ENCODE measurements at regions not wholly inside any gene's neighbourhood (a gene's known extent, or its start where the extent isn't known, plus 50 kb on each side); places are given as distances from the start of the nearest gene placed in this dataset.

DNA sequence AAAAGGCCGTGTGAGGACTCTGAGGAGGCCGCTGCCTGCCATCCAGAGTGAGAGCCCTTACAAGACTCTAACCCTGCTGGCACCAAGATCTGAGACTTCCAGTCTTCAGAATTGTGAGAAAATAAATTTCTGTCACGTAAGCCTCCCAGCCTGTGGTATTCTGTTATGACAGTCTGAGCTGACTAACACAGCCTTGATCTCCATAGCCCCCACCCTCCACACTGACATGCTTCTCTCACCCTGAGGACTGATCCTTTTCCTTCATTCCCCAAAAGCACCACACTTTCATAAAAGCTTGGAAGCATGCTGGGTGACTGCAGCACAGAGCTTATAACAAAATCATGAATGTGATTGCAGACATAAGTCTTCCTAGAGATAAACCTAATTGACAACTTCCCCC lies 1059.8 kb downstream of the UQCRFS1 start (continued):
- TF ChIP-seq MEF2A (IDR thresholded peaks at IDR 0.05; ENCODE audit: insufficient read depth, low read depth, low read length): no peak

- SMC1A ChIA-PET (ENCODE audit: uncharacterized antibody, unreplicated experiment): interaction anchor here (0.7 to 4.2 kb wide), 22 partner anchors 11 to 181 kb away, joined by 3 to 26 read pairs (median 4); no protein-coding TSS in a partner anchor
- Histone ChIP-seq H4K20me1 (ENCODE audit: control insufficient read depth, insufficient read depth) (no peaks in the 10 kb centered on the region), H3K9ac (ENCODE audit: control insufficient read depth, insufficient read depth, low read length) (no peak overlapping the region), H3K36me3 (ENCODE audit: control insufficient read depth in 2 of 2, insufficient read depth in 2 of 2, low read length in 1 of 2) (no peaks in the 10 kb centered on the region), H3K27ac (ENCODE audit: control insufficient read depth, insufficient read depth) (no peak overlapping the region), H2AFZ (ENCODE audit: control insufficient read depth, low read depth, low read length) (no peak overlapping the region), H3K9me3 (replicated peaks; ENCODE audit: control insufficient read depth, insufficient read depth, low read length) (no peaks in the 10 kb centered on the region), H3K27me3 (replicated peaks in 1 of 2; ENCODE audit: control insufficient read depth in 2 of 2, insufficient read depth in 2 of 2, low read length in 1 of 2) (no peaks in the 10 kb centered on the region), H3K79me2 (ENCODE audit: control insufficient read depth, insufficient read depth, low read length) (no peaks in the 10 kb centered on the region), H3K4me2 (ENCODE audit: control insufficient read depth, insufficient read depth) (no peak overlapping the region), H3K4me3 (no peak overlapping the region), H3K4me1 (ENCODE audit: control insufficient read depth, insufficient read depth, low read length) (no peaks in the 10 kb centered on the region)
- BruUV-seq (replicated peaks): no TSS peak
- in situ Hi-C loops (cut with MboI) (no loop called here), intact Hi-C loops (cut with micrococcal nuclease; ENCODE audit: unreplicated experiment) (no loop called here)
- RAD21 ChIA-PET (ENCODE audit: unreplicated experiment): interaction anchor here (0.9 to 3.2 kb wide), 12 partner anchors 11 to 182 kb away, joined by 3 to 14 read pairs (median 6); no protein-coding TSS in a partner anchor
- WGBS (ENCODE audit: insufficient coverage, insufficient replicate concordance, low lambda C conversion rate, missing lambda C conversion rate): 59% methylated on average over 5 of the region's 5 CpGs
- CTCF ChIA-PET: interaction anchor here (0.7 to 4.2 kb wide), 10 partner anchors 10 to 178 kb away, joined by 3 to 31 read pairs (median 4); no protein-coding TSS in a partner anchor
- FAIRE-seq (no peak), DNase-seq (ENCODE audit: low read depth, low spot score) (no peak), ATAC-seq (no peak)
- POLR2A ChIA-PET: interaction anchor here (1.7 to 2.2 kb wide), 2 partner anchors 11 to 139 kb away, joined by 4 to 5 read pairs; no protein-coding TSS in a partner anchor
- TF ChIP-seq ZBED1 (IDR thresholded peaks at IDR 0.05; ENCODE audit: borderline replicate concordance) (no peak), DPF2 (IDR thresholded peaks at IDR 0.05) (no peak), ATF7 (IDR thresholded peaks at IDR 0.05; ENCODE audit: low read depth) (no peak), CHD1 (IDR thresholded peaks at IDR 0.05; ENCODE audit: low read depth, low read length) (no peak), IKZF2 (IDR thresholded peaks at IDR 0.05) (no peak), BCLAF1 (IDR thresholded peaks at IDR 0.05) (no peak), CREB1 (IDR thresholded peaks at IDR 0.05; ENCODE audit: low read depth) (no peak), RBBP5 (conservative IDR thresholded peaks at IDR 0.05) (no peak), NR2F1 (conservative IDR thresholded peaks at IDR 0.05) (no peak), ZNF274 (IDR thresholded peaks at IDR 0.05; ENCODE audit: insufficient read depth, insufficient read length) (no peak), HDAC6 (IDR thresholded peaks at IDR 0.05; ENCODE audit: unreplicated experiment) (no peak), FOXM1 (IDR thresholded peaks at IDR 0.05; ENCODE audit: low read depth, low read length) (no peak)
- TF ChIP-seq, protein P1, sequence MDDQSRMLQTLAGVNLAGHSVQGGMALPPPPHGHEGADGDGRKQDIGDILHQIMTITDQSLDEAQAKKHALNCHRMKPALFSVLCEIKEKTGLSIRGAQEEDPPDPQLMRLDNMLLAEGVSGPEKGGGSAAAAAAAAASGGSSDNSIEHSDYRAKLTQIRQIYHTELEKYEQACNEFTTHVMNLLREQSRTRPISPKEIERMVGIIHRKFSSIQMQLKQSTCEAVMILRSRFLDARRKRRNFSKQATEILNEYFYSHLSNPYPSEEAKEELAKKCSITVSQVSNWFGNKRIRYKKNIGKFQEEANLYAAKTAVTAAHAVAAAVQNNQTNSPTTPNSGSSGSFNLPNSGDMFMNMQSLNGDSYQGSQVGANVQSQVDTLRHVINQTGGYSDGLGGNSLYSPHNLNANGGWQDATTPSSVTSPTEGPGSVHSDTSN (IDR thresholded peaks at IDR 0.05; ENCODE audit: insufficient replicate concordance, low read depth, low read length): no peak
- TF ChIP-seq, protein P2, sequence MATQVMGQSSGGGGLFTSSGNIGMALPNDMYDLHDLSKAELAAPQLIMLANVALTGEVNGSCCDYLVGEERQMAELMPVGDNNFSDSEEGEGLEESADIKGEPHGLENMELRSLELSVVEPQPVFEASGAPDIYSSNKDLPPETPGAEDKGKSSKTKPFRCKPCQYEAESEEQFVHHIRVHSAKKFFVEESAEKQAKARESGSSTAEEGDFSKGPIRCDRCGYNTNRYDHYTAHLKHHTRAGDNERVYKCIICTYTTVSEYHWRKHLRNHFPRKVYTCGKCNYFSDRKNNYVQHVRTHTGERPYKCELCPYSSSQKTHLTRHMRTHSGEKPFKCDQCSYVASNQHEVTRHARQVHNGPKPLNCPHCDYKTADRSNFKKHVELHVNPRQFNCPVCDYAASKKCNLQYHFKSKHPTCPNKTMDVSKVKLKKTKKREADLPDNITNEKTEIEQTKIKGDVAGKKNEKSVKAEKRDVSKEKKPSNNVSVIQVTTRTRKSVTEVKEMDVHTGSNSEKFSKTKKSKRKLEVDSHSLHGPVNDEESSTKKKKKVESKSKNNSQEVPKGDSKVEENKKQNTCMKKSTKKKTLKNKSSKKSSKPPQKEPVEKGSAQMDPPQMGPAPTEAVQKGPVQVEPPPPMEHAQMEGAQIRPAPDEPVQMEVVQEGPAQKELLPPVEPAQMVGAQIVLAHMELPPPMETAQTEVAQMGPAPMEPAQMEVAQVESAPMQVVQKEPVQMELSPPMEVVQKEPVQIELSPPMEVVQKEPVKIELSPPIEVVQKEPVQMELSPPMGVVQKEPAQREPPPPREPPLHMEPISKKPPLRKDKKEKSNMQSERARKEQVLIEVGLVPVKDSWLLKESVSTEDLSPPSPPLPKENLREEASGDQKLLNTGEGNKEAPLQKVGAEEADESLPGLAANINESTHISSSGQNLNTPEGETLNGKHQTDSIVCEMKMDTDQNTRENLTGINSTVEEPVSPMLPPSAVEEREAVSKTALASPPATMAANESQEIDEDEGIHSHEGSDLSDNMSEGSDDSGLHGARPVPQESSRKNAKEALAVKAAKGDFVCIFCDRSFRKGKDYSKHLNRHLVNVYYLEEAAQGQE (IDR thresholded peaks at IDR 0.05; ENCODE audit: low read depth, low read length): no peak
- TF ChIP-seq, protein P3, sequence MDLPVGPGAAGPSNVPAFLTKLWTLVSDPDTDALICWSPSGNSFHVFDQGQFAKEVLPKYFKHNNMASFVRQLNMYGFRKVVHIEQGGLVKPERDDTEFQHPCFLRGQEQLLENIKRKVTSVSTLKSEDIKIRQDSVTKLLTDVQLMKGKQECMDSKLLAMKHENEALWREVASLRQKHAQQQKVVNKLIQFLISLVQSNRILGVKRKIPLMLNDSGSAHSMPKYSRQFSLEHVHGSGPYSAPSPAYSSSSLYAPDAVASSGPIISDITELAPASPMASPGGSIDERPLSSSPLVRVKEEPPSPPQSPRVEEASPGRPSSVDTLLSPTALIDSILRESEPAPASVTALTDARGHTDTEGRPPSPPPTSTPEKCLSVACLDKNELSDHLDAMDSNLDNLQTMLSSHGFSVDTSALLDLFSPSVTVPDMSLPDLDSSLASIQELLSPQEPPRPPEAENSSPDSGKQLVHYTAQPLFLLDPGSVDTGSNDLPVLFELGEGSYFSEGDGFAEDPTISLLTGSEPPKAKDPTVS (IDR thresholded peaks at IDR 0.05; ENCODE audit: low read depth, low read length): no peak
These were observed 1060.8 kb downstream of the UQCRFS1 start for GRCh38 chr19:28152195-28152594.
